T-helper 1 cell (primary cell): ENCODE measurements at regions not wholly inside any gene's neighbourhood (a gene's known extent, or its start where the extent isn't known, plus 50 kb on each side); places are given as distances from the start of the nearest gene placed in this dataset.
"Not testable (repeated sequence)": the region's sequence is repeated elsewhere in the genome, so short reads cannot be mapped to it uniquely, and the experiment has no call there.

Source experiments
- DNase-seq, 5 donors: peaks; one replicate each; pipeline ENCODE4 v3.0.0-alpha.2; 2012 to 2020

GRCh38 chr2:147352264-147353071 is 492.4 kb upstream of the ACVR2A start:
- no peak for DNase-seq

GRCh38 chr2:147351784-147352183 is 493.0 kb upstream of the ACVR2A start:
- no peak for DNase-seq

GRCh38 chr2:147348931-147349555 is 495.8 kb upstream of the ACVR2A start:
- DNase-seq = no peak

GRCh38 chr2:147346142-147346541 is 498.7 kb upstream of the ACVR2A start:
- no peak for DNase-seq

- DNase-seq = no peak
Measured at GRCh38 chr2:147345246-147345645, 499.6 kb upstream of the ACVR2A start.

GRCh38 chr2:147342329-147342728 is 502.5 kb upstream of the ACVR2A start:
- DNase-seq = no peak

GRCh38 chr2:147331790-147332419 is 512.9 kb upstream of the ACVR2A start:
- DNase-seq = peak in 4 of 5 donors; percentile 2 to 56 (median 26)

- no peak for DNase-seq
Measured at GRCh38 chr2:147330925-147331324, 513.9 kb upstream of the ACVR2A start.

GRCh38 chr2:147327613-147328012 is 517.2 kb upstream of the ACVR2A start:
- DNase-seq = peak in 1 of 5 donors; percentile 41

GRCh38 chr2:147325990-147326389 is 518.8 kb upstream of the ACVR2A start:
- no peak for DNase-seq

- no peak for DNase-seq
Measured at GRCh38 chr2:147320146-147320545, 524.7 kb upstream of the ACVR2A start.

GRCh38 chr2:147311058-147311430 is 533.8 kb upstream of the ACVR2A start:
- DNase-seq = no peak

- no peak for DNase-seq
Measured at GRCh38 chr2:147310335-147311057, 534.3 kb upstream of the ACVR2A start.

- peak in 1 of 5 donors; percentile 91 for DNase-seq
Measured at GRCh38 chr2:147297820-147298219, 547.0 kb upstream of the ACVR2A start.

GRCh38 chr2:147294825-147295392 is 549.9 kb upstream of the ACVR2A start:
- DNase-seq = no peak

GRCh38 chr2:147293991-147294824 is 550.6 kb upstream of the ACVR2A start:
- peak in 1 of 5 donors; percentile 48 for DNase-seq

- DNase-seq = peak in 1 of 5 donors; percentile 86
Measured at GRCh38 chr2:147288131-147288530, 556.7 kb upstream of the ACVR2A start.

- no peak for DNase-seq
Measured at GRCh38 chr2:147275943-147276342, 568.9 kb upstream of the ACVR2A start.

GRCh38 chr2:147273628-147274027 is 571.2 kb upstream of the ACVR2A start:
- no peak for DNase-seq

GRCh38 chr2:147273106-147273505 is 571.7 kb upstream of the ACVR2A start:
- DNase-seq = no peak

GRCh38 chr2:147269581-147269980 is 575.2 kb upstream of the ACVR2A start:
- DNase-seq = not testable (repeated sequence)

GRCh38 chr2:147260241-147260640 is 584.6 kb upstream of the ACVR2A start:
- DNase-seq = no peak
